ENCODE measurements at regions not wholly inside any gene's neighbourhood (a gene's known extent, or its start where the extent isn't known, plus 50 kb on each side); places are given as distances from the start of the nearest gene placed in this dataset.

DNA sequence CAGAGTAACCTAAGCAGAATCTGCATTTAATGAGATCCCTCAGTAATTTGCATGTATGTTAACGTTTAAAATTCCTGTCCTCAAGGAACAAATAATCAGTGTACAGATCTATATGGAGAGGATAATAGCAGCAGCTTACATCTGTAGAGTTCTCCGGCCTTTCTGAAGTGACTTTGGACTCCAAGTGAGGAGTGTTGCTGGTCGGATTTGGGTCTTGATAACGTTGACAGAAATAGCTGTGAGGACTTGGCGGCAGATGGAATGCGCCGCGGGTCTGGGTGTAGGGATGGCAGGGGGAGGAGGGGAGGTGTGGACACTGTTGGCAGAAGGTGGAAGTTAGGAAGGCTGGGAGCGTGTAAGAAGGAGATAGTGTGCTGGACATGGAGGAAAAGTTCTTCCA, 170.9 kb upstream of the GATA6 start:
- TF ChIP-seq, protein P1, sequence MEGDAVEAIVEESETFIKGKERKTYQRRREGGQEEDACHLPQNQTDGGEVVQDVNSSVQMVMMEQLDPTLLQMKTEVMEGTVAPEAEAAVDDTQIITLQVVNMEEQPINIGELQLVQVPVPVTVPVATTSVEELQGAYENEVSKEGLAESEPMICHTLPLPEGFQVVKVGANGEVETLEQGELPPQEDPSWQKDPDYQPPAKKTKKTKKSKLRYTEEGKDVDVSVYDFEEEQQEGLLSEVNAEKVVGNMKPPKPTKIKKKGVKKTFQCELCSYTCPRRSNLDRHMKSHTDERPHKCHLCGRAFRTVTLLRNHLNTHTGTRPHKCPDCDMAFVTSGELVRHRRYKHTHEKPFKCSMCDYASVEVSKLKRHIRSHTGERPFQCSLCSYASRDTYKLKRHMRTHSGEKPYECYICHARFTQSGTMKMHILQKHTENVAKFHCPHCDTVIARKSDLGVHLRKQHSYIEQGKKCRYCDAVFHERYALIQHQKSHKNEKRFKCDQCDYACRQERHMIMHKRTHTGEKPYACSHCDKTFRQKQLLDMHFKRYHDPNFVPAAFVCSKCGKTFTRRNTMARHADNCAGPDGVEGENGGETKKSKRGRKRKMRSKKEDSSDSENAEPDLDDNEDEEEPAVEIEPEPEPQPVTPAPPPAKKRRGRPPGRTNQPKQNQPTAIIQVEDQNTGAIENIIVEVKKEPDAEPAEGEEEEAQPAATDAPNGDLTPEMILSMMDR (IDR thresholded peaks at IDR 0.05; ENCODE audit: insufficient read depth, low read length, missing control alignments) = no peak
- ChIA-PET POLR2A (no interaction called here), CTCF (interaction anchor here (0.8 to 4.8 kb wide), 18 partner anchors 7 to 777 kb away, joined by 3 to 41 read pairs (median 8); no protein-coding TSS in a partner anchor)
- no peak overlapping the region for H3K4me3 ChIP-seq (ENCODE audit: low read depth, low read length)
- no peak for DNase-seq (ENCODE audit: low read depth, low spot score)

DNA sequence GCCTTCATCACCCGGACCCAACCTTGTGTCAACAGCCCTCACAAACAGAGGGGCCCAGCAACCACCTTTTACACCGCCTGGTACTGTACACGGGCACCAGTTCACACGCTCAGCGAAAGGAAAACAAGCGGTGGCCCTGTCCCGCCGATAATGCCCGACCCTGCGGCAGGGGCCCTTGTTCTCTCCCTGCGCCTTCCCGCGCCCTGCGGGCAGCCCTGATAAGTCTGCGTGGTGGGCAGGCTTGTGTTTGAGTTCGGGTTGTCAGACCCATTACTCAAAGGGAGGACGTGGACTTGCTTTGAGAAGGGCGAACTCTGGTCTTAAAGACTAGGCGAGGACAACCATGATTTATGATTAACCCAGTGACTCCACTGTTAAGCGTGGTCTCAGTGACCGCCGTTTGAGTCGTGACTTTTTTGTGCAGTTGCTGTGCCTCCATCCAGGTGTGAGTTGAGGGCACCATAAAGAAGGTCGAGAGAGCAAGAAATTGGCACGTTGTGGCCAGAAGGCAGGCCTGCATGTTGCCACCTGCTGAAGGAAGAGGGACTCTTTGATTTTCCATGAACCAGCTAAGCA, 167.4 kb upstream of the GATA6 start:
- ChIA-PET POLR2A (no interaction called here), CTCF (no interaction called here)
- no peak for DNase-seq (ENCODE audit: low read depth, low spot score)
- TF ChIP-seq, protein P1 (IDR thresholded peaks at IDR 0.05; ENCODE audit: insufficient read depth, low read length, missing control alignments) = no peak
- H3K4me3 ChIP-seq (ENCODE audit: low read depth, low read length) = no peak overlapping the region

DNA sequence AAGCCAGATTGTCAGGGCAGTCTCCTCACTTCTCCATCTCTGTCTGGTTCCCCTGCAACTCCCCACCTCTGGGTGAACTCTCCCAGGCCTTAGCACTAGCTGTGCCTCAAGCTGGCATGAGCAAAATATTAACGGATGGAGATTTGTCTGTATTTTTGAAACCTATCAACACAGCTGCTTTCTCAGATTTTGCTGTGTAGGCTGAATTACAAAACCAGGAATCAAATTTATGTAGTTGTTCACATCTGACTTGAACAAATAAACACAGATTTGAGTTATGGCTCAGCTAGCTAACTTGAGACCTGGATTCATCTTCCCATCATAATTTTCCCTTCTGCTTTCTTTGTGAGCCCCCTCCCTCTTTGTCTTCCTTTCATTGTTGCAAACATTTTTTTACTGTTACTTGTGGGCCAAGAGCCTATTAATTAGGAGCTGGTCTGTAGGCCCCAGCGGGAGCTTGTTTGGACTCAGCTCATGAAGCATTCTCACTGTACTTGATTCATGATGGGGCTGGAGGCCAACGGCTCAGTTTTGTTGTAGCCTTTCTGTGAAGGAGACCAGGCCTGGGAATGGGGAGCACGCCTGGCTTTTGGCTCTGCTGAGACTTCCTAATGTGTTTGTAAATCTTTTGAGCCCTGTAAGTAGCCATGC, 164.1 kb upstream of the GATA6 start:
- H3K4me3 ChIP-seq (ENCODE audit: low read depth, low read length) = no peak overlapping the region
- TF ChIP-seq, protein P1 (IDR thresholded peaks at IDR 0.05; ENCODE audit: insufficient read depth, low read length, missing control alignments) = no peak
- ChIA-PET CTCF (interaction anchor here (2.4 kb wide), 1 partner anchor 8 kb away, joined by 18 read pairs; no protein-coding TSS in a partner anchor), POLR2A (no interaction called here)
- no peak for DNase-seq (ENCODE audit: low read depth, low spot score)

DNA sequence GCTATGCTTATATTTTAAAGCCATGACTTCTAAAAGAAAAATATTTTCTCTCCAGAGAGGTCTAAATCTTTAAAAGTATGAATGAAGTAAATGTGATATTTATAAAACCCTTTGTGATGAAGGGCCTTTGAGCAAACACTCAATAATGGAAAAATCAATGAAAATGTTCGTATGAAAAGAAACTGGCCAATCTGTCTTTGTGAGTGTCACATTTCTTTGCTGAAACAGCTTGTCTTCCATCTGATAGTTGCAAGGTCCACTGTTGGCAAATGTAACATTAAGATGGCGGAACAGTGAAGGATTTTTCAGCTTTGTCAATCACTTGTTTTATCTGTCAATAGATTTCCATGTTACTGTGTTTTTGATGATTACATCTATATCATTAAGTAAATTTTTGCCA, 162.9 kb upstream of the GATA6 start:
- TF ChIP-seq, protein P1 (IDR thresholded peaks at IDR 0.05; ENCODE audit: insufficient read depth, low read length, missing control alignments) = no peak
- POLR2A ChIA-PET = no interaction called here
- DNase-seq (ENCODE audit: low read depth, low spot score) = no peak
- H3K4me3 ChIP-seq (ENCODE audit: low read depth, low read length) = no peak overlapping the region
- CTCF ChIA-PET = interaction anchor here (0.7 to 2.4 kb wide), 2 partner anchors 9 to 20 kb away, joined by 3 to 18 read pairs; no protein-coding TSS in a partner anchor

DNA sequence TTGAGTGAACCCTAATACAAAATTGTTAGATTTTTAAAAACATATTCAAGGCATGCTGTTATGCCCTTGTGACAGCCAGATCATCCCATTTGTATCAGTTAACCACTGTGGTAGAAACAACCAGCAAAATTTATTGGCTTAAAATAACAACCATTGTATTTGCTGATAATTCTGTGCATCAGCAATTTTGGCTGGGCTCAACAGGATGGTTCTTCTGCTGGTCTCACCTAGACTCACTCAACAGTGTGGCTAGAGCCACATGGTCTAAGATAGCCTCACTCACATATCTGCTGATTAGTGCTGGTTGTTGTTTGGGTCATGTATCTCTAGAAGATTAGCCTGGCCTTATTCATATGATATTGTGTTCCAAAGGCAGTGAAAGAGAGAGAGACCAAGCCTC, 160.1 kb upstream of the GATA6 start:
- ChIA-PET CTCF (interaction anchor here (0.8 to 2.3 kb wide), 2 partner anchors 11 to 13 kb away, joined by 3 to 13 read pairs; no protein-coding TSS in a partner anchor), POLR2A (no interaction called here)

DNA sequence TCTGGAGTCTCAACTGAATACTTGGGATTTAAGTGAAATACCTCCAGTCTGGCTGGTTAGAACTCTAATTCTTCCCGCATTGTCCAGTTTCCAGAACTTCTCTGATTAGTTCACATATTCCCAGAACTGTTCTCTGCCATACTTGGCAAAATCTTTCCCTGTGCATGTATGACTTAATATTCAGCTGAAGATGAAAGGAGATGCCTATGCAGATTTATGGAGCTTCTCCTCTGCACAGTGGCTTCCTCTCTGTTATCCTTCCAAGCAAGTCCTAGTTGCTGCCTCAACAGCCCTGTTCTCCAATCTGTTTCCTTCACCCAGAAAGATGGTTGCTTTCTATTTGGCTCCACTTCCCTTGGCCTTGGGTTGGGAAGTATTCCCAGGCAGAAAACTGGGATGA, 155.4 kb upstream of the GATA6 start:
- TF ChIP-seq, protein P1 (IDR thresholded peaks at IDR 0.05; ENCODE audit: insufficient read depth, low read length, missing control alignments) = no peak
- no peak for DNase-seq (ENCODE audit: low read depth, low spot score)
- no peak overlapping the region for H3K4me3 ChIP-seq (ENCODE audit: low read depth, low read length)
- ChIA-PET CTCF (interaction anchor here (6.2 kb wide), 1 partner anchor 16 kb away, joined by 41 read pairs; no protein-coding TSS in a partner anchor), POLR2A (no interaction called here)

More for the DNA sequence above, 160.1 kb upstream of the GATA6 start:
- TF ChIP-seq, protein P1 (IDR thresholded peaks at IDR 0.05; ENCODE audit: insufficient read depth, low read length, missing control alignments) = no peak
- H3K4me3 ChIP-seq (ENCODE audit: low read depth, low read length) = no peak overlapping the region
- no peak for DNase-seq (ENCODE audit: low read depth, low spot score)

Data from AG04449 (cell line).